HFF-Myc (cell line): ENCODE measurements at regions not wholly inside any gene's neighbourhood (a gene's known extent, or its start where the extent isn't known, plus 50 kb on each side); places are given as distances from the start of the nearest gene placed in this dataset.
"Not testable (repeated sequence)": the region's sequence is repeated elsewhere in the genome, so short reads cannot be mapped to it uniquely, and the experiment has no call there.

Experiments used
- DNase-seq: peaks from one replicate; pipeline ENCODE4 v3.0.0-alpha.2; 2011; ENCODE audit warnings: low read depth; ENCODE audit errors: extremely low read depth
- H3K4me3 ChIP-seq: replicated peaks from 2 replicates; pipeline ENCODE4 v1.5.1; 2011; ENCODE audit warnings: low read depth, mild to moderate bottlenecking, control low read depth, low read length
- TF ChIP-seq, protein P1 (sequence below): IDR thresholded peaks from 2 replicates; pipeline ENCODE4 v1.5.1; 2012; ENCODE audit warnings: mild to moderate bottlenecking, low read depth, low read length, control low read depth; ENCODE audit errors: missing control alignments

DNA sequence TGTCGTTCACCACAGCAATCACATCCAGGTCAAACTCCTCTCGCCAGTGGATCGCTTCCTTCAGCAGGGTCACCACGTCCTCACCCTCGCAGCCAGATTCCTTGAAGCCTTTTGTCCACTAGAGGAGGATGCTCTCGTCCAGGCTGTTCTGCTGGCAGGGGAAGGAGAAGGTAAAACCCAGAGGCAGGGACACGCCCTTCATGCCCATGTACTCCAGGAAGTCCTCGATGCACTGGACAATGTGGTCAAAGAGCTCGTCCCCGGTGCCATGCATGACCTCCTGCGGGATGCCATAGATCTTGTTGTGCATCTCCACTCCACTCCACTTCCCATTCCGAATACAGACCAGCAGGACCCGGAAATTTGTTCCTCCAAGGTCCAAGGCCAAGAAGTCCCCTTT lies 152.4 kb downstream of the TENT5D start:
- TF ChIP-seq, protein P1, sequence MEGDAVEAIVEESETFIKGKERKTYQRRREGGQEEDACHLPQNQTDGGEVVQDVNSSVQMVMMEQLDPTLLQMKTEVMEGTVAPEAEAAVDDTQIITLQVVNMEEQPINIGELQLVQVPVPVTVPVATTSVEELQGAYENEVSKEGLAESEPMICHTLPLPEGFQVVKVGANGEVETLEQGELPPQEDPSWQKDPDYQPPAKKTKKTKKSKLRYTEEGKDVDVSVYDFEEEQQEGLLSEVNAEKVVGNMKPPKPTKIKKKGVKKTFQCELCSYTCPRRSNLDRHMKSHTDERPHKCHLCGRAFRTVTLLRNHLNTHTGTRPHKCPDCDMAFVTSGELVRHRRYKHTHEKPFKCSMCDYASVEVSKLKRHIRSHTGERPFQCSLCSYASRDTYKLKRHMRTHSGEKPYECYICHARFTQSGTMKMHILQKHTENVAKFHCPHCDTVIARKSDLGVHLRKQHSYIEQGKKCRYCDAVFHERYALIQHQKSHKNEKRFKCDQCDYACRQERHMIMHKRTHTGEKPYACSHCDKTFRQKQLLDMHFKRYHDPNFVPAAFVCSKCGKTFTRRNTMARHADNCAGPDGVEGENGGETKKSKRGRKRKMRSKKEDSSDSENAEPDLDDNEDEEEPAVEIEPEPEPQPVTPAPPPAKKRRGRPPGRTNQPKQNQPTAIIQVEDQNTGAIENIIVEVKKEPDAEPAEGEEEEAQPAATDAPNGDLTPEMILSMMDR = no peak
- H3K4me3 ChIP-seq = no peak overlapping the region
- no peak for DNase-seq

DNA sequence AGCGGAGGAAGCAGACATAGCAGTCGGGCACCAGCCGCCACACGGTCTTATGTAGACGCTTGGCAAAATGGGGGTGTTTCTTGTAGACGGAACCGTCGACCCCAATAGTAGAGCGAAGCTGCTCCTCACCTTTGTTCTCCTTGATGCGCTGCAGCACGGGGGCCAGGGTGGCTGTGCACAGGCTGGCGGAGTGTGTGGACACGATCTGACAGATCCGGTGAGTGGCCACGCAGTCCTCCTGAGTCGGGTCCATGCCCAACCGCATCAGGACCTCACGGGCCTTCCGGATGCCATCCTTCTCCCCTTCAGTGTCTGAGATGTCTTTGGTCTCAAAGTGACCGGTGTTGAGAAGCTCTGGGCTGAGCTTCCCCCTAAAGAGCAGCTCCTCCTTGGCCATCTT lies 153.0 kb downstream of the TENT5D start:
- H3K4me3 ChIP-seq = no peak overlapping the region
- no peak for DNase-seq
- TF ChIP-seq, protein P1 = no peak

DNA sequence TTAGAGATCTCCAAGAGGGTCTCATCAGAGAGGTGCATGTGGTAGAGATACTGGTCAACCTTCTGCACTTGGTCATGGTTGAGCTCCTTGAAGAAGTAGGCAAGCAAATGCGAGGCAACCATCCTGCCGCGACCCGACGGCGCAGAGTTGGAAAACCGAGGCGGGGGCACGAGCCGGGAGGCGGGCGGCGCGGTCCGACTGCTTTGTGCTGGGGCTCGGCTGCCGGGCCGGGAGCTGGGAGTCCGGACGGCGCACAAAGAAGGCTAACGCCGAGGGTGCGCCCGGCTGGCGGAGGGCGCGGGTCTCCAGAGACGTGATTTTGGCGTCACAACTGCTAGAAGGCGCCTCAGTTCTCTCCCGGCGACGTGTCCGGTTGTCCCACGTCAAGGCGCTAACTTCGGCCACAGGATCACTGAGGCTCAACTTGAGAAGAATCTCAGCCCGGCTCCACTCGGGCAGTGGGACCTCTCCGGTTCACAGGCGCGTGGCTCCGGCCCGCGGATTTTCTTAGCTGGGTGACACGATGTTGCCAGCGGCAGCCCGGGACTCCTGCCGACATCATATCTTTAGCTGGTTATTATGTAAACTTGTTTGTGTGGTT lies 154.3 kb downstream of the TENT5D start:
- not testable (repeated sequence) for H3K4me3 ChIP-seq, DNase-seq

DNA sequence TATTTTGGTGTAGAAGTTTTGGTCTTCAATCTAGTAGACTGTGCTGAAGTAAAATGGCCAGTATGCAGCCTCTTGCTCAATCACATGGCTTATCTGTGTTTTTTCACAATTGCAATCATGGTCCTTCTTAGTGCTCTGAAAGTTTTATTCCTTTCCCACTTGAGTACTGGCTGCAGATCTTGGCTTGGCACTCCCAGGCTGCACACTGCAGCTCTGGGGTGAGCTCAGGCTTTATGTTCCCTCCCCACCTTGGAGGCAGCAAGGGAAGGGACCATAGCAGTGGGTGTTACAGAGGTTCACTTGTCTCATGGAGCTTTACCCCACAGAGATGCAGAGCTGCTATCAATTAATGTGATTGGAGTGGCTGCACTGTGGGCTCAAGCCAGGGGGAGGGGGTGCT lies 156.0 kb downstream of the TENT5D start:
- H3K4me3 ChIP-seq = no peak overlapping the region
- TF ChIP-seq, protein P1 = no peak
- DNase-seq = no peak

DNA sequence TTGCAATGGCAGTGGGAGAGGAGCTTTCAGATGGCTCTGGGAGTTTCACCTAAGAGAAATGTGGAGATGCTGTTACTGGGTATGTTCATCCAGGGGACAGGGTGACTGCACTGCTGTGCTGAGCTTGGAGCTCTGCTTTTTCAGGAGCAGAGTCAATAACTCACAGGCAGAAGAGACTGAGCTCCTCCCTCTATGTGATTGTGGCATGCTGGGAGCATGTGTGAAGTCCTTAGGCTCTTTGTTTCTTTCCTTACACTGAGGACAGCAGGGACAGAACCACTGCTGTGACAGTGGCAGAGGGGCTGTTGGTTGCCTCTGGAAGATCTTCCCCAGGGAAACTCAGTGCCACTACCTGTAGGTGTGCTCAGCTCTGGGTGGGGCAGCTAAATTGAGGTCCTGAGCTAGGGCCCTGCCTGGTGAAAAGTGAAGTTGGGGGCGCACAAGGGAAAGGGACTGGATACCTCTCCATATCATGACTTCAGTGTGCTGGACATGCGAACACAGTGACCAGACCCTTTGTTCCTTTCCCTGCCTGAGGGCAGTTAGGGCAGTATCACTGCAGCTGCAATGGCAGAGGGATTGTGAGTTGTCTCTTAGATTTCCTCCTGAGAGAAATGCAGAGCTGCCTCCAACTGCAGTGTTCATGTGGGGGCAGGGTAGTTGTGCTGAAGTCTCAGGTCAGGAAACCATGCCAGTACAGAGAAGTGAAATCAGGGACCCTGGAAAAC lies 156.7 kb downstream of the TENT5D start:
- no peak for DNase-seq
- TF ChIP-seq, protein P1 = no peak
- no peak overlapping the region for H3K4me3 ChIP-seq

DNA sequence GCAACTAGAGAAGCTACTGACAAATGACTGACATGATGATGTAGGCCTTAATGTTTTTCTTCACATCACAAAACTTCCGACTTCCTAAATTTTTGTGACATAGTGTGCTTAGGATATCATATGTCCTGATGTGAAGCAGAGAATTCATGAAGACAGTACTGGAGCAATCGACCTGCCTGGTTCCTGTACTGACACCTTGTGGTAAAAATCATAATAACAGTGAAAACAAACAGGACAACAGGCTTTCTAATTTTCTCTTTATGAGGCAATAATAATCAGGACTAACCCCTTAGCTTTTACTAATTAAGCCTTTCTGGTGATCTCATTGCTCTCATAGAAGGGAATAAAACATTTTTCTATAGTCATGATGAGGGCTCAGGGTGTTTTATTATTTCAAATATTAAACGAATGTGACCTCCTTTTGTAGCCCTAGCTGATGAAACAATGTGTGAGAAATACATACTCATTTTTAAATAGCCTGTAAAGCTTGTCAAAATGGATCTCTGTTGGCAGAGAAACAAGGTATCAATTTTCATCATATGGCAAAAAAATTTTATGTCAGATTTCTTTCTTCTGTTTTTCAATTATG lies 158.4 kb downstream of the TENT5D start:
- H3K4me3 ChIP-seq = no peak overlapping the region
- DNase-seq = peak; percentile 0
- TF ChIP-seq, protein P1 = no peak

DNA sequence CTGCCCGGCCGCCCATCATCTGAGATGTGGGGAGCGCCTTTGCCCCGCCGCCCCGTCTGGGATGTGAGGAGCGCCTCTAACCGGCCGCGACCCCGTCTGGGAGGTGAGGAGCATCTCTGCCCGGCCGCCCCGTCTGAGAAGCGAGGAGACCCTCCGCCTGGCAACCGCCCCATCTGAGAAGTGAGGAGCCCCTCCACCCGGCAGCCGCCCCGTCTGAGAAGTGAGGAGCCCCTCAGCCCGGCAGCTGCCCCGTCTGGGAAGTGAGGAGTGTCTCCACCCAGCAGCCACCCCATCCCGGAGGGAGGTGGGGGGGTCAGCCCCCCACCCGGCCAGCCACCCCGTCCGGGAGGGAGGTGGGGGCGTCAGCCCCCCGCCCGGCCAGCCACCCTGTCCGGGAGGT lies 170.7 kb downstream of the TENT5D start:
- H3K4me3 ChIP-seq, DNase-seq: not testable (repeated sequence)
